ENCODE measurements at regions not wholly inside any gene's neighbourhood (a gene's known extent, or its start where the extent isn't known, plus 50 kb on each side); places are given as distances from the start of the nearest gene placed in this dataset.

DNA sequence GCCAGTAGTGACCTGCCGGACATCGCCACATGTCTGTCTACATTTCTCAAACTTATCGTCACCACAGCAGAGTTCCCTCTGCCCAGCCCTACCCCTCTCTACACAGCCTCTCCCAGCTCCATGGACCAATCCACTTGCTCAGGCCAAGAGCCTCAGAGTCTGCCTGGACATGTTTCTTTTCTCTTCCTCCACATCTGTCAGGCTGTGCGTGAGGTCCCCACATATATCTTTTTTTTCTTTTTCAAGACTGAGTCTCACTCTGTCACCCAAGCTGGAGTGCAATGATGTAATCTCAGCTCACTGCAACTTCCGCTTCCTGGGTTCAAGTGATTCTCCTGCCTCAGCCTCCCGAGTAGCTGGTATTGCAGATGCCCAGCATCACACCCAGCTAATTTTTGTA lies 62.7 kb upstream of the GGTA1 start:
- no peak for DNase-seq

DNA sequence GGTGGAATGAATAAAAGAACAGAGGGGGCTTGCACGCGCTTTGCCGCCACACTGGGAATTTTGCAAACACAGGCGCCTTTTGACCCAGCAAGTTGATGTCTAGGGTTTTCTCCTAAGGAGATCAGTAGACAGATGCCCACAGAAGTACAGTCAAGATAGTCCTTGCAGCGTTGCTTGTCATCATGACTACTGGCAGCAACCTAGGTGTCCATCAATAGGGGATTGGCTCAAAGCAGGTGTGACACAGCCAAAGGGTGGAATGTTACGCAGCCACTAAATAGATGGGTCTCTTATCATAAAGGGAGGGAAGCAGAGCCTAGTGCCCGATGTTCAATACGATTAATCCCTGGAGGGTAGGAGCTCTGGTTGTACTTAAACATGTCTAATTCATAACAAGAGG lies 63.8 kb upstream of the GGTA1 start:
- Histone ChIP-seq H3K27me3 (ENCODE audit: insufficient read depth, low read depth, severe bottlenecking) (no peaks in the 10 kb centered on the region), H3K27ac (no peak overlapping the region), H3K9me3 (ENCODE audit: severe bottlenecking) (no peaks in the 10 kb centered on the region), H3K4me3 (ENCODE audit: low read depth, low read length) (no peak overlapping the region), H3K36me3 (no peaks in the 10 kb centered on the region)
- DNase-seq: no peak
- TF ChIP-seq, protein P1, sequence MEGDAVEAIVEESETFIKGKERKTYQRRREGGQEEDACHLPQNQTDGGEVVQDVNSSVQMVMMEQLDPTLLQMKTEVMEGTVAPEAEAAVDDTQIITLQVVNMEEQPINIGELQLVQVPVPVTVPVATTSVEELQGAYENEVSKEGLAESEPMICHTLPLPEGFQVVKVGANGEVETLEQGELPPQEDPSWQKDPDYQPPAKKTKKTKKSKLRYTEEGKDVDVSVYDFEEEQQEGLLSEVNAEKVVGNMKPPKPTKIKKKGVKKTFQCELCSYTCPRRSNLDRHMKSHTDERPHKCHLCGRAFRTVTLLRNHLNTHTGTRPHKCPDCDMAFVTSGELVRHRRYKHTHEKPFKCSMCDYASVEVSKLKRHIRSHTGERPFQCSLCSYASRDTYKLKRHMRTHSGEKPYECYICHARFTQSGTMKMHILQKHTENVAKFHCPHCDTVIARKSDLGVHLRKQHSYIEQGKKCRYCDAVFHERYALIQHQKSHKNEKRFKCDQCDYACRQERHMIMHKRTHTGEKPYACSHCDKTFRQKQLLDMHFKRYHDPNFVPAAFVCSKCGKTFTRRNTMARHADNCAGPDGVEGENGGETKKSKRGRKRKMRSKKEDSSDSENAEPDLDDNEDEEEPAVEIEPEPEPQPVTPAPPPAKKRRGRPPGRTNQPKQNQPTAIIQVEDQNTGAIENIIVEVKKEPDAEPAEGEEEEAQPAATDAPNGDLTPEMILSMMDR (IDR thresholded peaks at IDR 0.05; ENCODE audit: low read depth, low read length): no peak

More for the DNA sequence above, 62.7 kb upstream of the GGTA1 start:
- no peaks in the 10 kb centered on the region for H3K36me3 ChIP-seq
- no peaks in the 10 kb centered on the region for H3K27me3 ChIP-seq (ENCODE audit: insufficient read depth, low read depth, severe bottlenecking)
- no peaks in the 10 kb centered on the region for H3K9me3 ChIP-seq (ENCODE audit: severe bottlenecking)
- H3K4me3 ChIP-seq (ENCODE audit: low read depth, low read length): no peak overlapping the region
- TF ChIP-seq, protein P1 (IDR thresholded peaks at IDR 0.05; ENCODE audit: low read depth, low read length): no peak
- no peak overlapping the region for H3K27ac ChIP-seq

DNA sequence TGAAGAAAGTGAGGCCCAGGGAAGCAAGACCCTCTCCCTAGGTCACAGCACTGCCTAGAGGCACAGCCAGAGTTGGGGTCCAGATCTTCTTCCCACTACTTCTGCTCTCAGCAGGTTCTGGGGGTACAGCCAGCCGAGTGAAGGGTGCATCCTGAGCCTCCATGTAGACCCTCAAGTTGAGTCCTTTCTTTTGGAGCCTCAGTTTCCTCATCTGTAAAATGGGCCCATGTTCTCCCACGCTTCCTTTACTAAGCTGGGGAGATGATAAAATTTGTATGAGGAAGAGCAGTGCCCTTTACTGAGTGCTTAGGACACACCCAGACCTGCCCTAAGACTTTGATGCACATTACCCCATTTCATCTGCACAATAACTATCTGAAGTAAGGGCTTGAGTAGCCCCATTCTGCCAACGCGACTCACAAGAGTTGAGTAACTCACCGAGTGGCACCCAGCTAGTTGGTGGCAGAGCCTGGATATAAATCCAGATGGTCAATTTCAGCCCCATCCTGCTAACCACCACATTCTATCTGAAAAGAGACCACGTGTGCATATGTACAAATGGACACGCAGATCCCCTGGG lies 64.3 kb upstream of the GGTA1 start:
- TF ChIP-seq, protein P1 (IDR thresholded peaks at IDR 0.05; ENCODE audit: low read depth, low read length): no peak
- Histone ChIP-seq H3K36me3 (no peaks in the 10 kb centered on the region; the same call in 1 of the 2 replicates), H3K27me3 (ENCODE audit: insufficient read depth, low read depth, severe bottlenecking) (no peaks in the 10 kb centered on the region), H3K9me3 (ENCODE audit: severe bottlenecking) (no peaks in the 10 kb centered on the region), H3K27ac (no peak overlapping the region), H3K4me3 (ENCODE audit: low read depth, low read length) (no peak overlapping the region)
- DNase-seq: no peak

DNA sequence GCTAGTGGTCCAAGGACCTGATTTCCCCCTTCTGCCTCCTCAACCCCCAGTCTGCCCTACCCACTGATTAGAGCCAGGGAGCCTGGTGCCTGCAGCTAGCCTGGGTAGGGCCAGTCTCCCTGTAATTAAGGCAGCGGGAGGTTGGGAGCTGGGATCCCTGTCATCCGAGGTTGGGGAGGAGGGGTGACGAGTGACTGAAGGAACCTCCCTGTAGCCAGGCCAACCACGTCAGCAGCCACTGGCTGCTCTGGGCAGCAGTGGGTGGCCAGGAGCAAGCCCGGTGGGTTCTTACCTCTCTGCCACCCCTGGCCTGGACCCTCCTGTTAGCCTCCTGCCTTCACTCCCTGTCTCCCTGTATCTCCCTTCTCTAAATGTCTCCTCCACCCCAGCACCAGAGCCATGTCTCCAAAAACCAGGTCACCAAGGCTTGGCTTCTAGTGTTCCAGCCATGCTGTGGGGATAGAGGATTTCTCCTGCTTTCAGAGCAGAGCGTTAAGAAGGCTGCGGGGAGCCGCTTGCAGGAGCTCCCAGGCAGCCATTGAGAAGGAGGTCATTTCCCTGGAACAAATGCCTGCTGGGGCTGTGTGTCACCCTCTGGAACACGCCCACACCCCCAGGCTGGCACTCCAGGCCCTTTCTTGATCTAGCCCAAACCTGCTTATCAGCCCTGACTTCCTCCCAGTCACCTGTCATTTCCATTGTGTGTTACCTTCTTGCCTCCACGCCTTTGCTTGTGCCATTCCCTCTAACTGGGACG lies 65.0 kb upstream of the GGTA1 start:
- no peak for DNase-seq
- TF ChIP-seq, protein P1 (IDR thresholded peaks at IDR 0.05; ENCODE audit: low read depth, low read length): no peak
- H3K27ac ChIP-seq: peak overlapping the region; percentile 15; the same call in 1 of the 2 replicates

DNA sequence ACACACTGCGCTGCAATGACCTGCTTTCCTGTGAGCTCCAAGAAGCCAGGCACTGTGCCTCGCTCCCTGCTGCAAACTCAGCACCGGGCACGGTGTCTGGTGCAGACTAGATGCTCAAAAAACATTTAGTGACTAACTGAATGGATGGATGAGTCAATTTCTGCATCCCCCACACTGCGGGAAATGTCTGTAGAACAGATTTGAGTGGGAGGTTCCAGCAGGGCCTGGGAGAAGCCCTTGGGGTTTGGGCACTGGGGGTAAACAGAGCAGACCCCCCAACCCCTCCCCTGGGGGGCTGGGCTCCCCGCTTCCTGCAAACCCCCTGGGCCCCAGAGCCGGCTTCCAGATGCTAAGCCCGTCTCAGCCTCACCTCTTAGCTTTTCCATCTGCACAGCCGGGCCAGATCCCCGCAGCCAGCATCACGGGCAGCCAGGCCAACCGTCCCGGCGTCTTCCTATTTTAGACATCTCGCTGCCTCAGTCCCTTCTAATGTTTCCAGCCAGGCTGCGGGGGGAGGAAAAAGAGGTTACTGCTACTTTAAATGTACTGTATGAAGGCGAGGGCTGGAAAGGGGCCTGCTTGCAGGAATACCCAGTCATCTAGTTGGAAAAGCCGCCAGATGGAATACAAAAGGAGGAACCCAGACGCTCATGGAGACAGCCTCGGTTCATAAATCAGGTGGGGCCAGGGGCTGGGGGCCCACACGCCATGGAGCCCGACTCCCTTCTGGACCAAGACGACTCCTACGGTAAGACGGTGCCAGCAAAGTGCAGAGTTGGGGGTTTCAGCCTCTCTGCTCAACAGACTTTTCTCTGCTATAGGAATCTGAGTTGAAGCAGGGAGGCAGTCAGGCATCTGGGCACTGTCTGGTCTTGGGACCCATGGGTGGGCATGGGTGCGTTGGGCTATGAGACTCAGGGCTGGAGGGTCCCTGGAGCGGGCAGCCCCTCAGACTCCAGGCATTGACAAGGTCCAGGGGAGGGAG lies 67.1 kb upstream of the GGTA1 start:
- DNase-seq: peak; percentile 70
- H3K36me3 ChIP-seq: peaks cover 6% of the 10 kb centered on the region; the same call in 1 of the 2 replicates
- H3K9me3 ChIP-seq (ENCODE audit: severe bottlenecking): no peaks in the 10 kb centered on the region
- H3K27ac ChIP-seq: peak overlapping the region; percentile 75
- TF ChIP-seq, protein P1 (IDR thresholded peaks at IDR 0.05; ENCODE audit: low read depth, low read length): no peak
- H3K4me3 ChIP-seq (ENCODE audit: low read depth, low read length): peak overlapping the region; percentile 53
- no peaks in the 10 kb centered on the region for H3K27me3 ChIP-seq (ENCODE audit: insufficient read depth, low read depth, severe bottlenecking)

More for the DNA sequence above, 65.0 kb upstream of the GGTA1 start:
- Histone ChIP-seq H3K9me3 (ENCODE audit: severe bottlenecking) (no peaks in the 10 kb centered on the region), H3K36me3 (peaks cover 3% of the 10 kb centered on the region; the same call in 1 of the 2 replicates), H3K4me3 (ENCODE audit: low read depth, low read length) (no peak overlapping the region), H3K27me3 (ENCODE audit: insufficient read depth, low read depth, severe bottlenecking) (no peaks in the 10 kb centered on the region)
